SK-N-SH treated with all-trans-retinoic acid at 6 μM for 48 hours (cell line): ENCODE measurements at regions not wholly inside any gene's neighbourhood (a gene's known extent, or its start where the extent isn't known, plus 50 kb on each side); places are given as distances from the start of the nearest gene placed in this dataset.

Source experiments
- ARNTL ChIP-seq: fragments of 450-650 bp; formaldehyde crosslinking; IDR thresholded peaks from 2 replicates; pipeline ENCODE4 v1.5.0; 2020; ENCODE audit warnings: low read depth, mild to moderate bottlenecking, moderate library complexity, borderline replicate concordance
- GLIS3 ChIP-seq: fragments of 250-450 bp; sonication (Bioruptor Pico); IDR thresholded peaks from 2 replicates; pipeline ENCODE4 v1.5.0; 2020; ENCODE audit warnings: mild to moderate bottlenecking, moderate library complexity
- PATZ1 ChIP-seq: fragments of 250-450 bp; sonication (Bioruptor Pico); IDR thresholded peaks from 2 replicates; pipeline ENCODE4 v1.8.0; 2020; ENCODE audit warnings: mild to moderate bottlenecking, moderate library complexity, borderline replicate concordance
- RARB ChIP-seq: fragments of 250-450 bp; sonication (Bioruptor Pico); IDR thresholded peaks from 2 replicates; pipeline ENCODE4 v1.8.0; 2021; ENCODE audit warnings: mild to moderate bottlenecking, moderate library complexity
- SNAI2 ChIP-seq: fragments of 250-450 bp; sonication (Bioruptor Pico); IDR thresholded peaks from 2 replicates; pipeline ENCODE4 v1.5.0; 2020; ENCODE audit warnings: mild to moderate bottlenecking, moderate library complexity
- ZC3H10 ChIP-seq: fragments of 250-450 bp; sonication (Bioruptor Pico); IDR thresholded peaks from 2 replicates; pipeline ENCODE4 v1.5.1; 2021; ENCODE audit warnings: mild to moderate bottlenecking, moderate library complexity
- ZFP3 ChIP-seq: fragments of 250-450 bp; sonication (Bioruptor Pico); IDR thresholded peaks from 2 replicates; pipeline ENCODE4 v1.5.0; 2020; ENCODE audit warnings: mild to moderate bottlenecking, moderate library complexity
- ZNF565 ChIP-seq: fragments of 450-650 bp; formaldehyde crosslinking; conservative IDR thresholded peaks from 2 replicates; pipeline ENCODE4 v1.5.0; 2020; ENCODE audit warnings: low read depth, mild to moderate bottlenecking, moderate library complexity

GRCh38 chr17:68656666-68657065 lies 55.5 kb upstream of the FAM20A start:
- TF ChIP-seq PATZ1 (CRISPR knock-in tag) (no peak), ZFP3 (CRISPR knock-in tag) (no peak), RARB (CRISPR knock-in tag) (no peak), GLIS3 (CRISPR knock-in tag) (no peak), ARNTL (CRISPR knock-in tag) (no peak), ZC3H10 (CRISPR knock-in tag) (no peak), ZNF565 (CRISPR knock-in tag) (no peak), SNAI2 (CRISPR knock-in tag) (no peak)
